ENCODE measurements at regions not wholly inside any gene's neighbourhood (a gene's known extent, or its start where the extent isn't known, plus 50 kb on each side); places are given as distances from the start of the nearest gene placed in this dataset.

DNA sequence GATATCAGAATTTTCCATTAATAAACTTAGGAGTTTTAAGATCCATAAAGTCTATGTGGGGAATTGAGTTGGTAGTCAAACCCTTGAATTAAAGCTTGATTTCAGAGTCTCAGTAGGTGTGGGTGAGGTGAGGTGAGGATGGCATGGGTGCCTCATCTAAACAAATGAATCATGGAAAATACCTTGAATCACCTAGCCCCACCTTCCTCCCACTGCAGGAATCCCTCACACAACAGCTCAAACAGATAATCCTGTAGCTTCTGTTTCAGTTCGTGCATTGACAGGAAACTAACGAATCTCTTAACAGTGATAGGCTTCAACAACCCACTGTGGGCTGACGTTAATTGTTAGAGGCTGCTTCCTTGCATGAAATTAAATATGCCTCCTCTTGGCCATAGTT lies 185.0 kb downstream of the SREK1 start:
- H3K9me3 ChIP-seq: no peaks in the 10 kb centered on the region
- H3K4me1 ChIP-seq: no peaks in the 10 kb centered on the region
- DNase-seq (no peak), ATAC-seq (no peak)
- no peak overlapping the region for H3K27ac ChIP-seq
- H3K27me3 ChIP-seq (ENCODE audit: insufficient read depth in 3 of 3, low read length in 2 of 3): no peaks in the 10 kb centered on the region
- no peaks in the 10 kb centered on the region for H3K36me3 ChIP-seq (ENCODE audit: insufficient read depth in 1 of 2, low read depth in 1 of 2)
- H3K4me3 ChIP-seq: no peak overlapping the region
- TF ChIP-seq, protein P1, sequence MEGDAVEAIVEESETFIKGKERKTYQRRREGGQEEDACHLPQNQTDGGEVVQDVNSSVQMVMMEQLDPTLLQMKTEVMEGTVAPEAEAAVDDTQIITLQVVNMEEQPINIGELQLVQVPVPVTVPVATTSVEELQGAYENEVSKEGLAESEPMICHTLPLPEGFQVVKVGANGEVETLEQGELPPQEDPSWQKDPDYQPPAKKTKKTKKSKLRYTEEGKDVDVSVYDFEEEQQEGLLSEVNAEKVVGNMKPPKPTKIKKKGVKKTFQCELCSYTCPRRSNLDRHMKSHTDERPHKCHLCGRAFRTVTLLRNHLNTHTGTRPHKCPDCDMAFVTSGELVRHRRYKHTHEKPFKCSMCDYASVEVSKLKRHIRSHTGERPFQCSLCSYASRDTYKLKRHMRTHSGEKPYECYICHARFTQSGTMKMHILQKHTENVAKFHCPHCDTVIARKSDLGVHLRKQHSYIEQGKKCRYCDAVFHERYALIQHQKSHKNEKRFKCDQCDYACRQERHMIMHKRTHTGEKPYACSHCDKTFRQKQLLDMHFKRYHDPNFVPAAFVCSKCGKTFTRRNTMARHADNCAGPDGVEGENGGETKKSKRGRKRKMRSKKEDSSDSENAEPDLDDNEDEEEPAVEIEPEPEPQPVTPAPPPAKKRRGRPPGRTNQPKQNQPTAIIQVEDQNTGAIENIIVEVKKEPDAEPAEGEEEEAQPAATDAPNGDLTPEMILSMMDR (IDR thresholded peaks at IDR 0.05): no peak
- intact Hi-C loops (cut with DNase I): no loop called here
- 74 to 84% (median 78%) methylated on average over 3 of the region's 3 CpGs for WGBS, 3 donors

DNA sequence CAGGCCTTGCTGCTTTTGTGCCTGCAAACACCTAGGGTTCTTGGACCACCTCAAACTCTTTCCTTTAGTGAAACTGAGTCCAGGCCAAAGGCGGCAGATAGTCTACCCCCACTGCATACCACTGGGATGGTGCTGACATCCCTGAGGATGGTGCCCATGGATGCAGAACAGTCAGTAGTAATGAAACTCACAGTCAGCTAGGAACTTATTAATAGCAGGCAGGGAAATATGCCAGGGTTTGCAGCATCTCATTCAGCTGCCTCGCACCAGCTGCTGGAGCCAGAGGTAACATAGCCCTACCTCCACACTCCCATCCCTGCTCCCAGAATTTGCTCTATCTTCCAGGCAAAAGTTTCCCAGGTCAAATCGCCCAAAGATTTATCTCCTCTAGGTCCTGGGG lies 189.1 kb downstream of the SREK1 start:
- H3K27ac ChIP-seq: no peak overlapping the region
- WGBS, 3 donors: 69 to 77% (median 73%) methylated on average over 3 of the region's 3 CpGs

DNA sequence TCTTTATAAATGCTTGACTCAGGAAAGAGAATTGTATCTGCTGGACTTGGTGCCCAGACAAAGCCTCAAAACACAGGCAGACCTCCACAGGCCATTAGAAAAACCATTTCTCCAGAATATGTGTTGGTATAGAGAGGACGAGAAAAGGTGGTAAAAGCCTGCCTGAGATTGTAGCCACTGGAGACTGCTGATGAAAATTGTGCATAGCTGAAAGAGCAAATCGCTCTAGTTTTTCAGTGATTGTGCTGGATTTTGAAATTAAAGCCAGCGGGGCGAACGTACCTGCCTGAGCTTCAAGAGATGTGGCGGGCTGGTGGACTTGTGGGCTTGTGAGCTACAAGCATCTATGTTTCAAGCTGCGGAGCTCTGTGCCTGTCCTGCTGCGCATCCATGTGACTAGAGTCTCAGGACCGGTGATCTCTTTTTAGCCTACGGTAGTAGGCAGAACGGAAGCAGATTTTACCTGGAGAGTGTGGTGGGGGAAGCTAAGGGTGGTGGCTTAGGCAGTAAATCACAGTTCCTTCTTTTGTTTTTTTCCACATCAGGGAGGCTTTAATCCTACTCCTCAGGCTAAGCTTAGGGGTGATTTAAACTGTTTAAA lies 193.6 kb downstream of the SREK1 start:
- no peaks in the 10 kb centered on the region for H3K4me1 ChIP-seq
- H3K9me3 ChIP-seq: no peaks in the 10 kb centered on the region
- H3K4me3 ChIP-seq: no peak overlapping the region
- intact Hi-C loops (cut with DNase I): no loop called here
- 62 to 67% (median 66%) methylated on average over 11 of the region's 11 CpGs for WGBS, 3 donors
- H3K27ac ChIP-seq: no peak overlapping the region
- no peak for DNase-seq
- H3K27me3 ChIP-seq (ENCODE audit: insufficient read depth in 3 of 3, low read length in 2 of 3): no peaks in the 10 kb centered on the region
- TF ChIP-seq, protein P1 (IDR thresholded peaks at IDR 0.05): no peak
- no peaks in the 10 kb centered on the region for H3K36me3 ChIP-seq (ENCODE audit: insufficient read depth in 1 of 2, low read depth in 1 of 2)
- no peak for ATAC-seq

More for the DNA sequence above, 189.1 kb downstream of the SREK1 start:
- H3K4me3 ChIP-seq: no peak overlapping the region
- H3K4me1 ChIP-seq: no peaks in the 10 kb centered on the region
- TF ChIP-seq, protein P1 (IDR thresholded peaks at IDR 0.05): no peak
- intact Hi-C loops (cut with DNase I): no loop called here
- peak in 1 of 4 donors; percentile 35 for ATAC-seq
- no peak for DNase-seq
- no peaks in the 10 kb centered on the region for H3K36me3 ChIP-seq (ENCODE audit: insufficient read depth in 1 of 2, low read depth in 1 of 2)
- no peaks in the 10 kb centered on the region for H3K9me3 ChIP-seq
- H3K27me3 ChIP-seq (ENCODE audit: insufficient read depth in 3 of 3, low read length in 2 of 3): no peaks in the 10 kb centered on the region

DNA sequence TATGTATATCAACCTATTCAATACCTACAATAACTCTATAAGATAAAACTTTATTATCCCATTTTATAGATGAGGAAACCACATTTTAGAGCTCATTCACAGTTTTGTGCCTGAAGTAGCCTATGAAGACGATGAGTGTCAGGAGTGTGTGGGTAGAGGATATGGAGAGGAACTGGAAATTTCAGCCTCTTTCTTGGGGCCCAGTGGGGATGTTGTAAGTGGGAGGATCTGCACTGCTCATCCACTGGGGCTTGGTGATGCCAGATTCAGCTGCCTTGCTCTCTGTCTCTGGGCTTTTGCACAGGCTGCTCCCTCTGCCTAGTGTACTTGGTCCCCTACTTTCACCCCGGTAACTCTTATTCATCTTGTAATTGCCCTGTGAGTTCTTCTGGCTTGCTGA lies 194.7 kb downstream of the SREK1 start:
- TF ChIP-seq, protein P1 (IDR thresholded peaks at IDR 0.05): no peak
- DNase-seq (no peak), ATAC-seq (no peak)
- H3K36me3 ChIP-seq (ENCODE audit: insufficient read depth in 1 of 2, low read depth in 1 of 2): no peaks in the 10 kb centered on the region
- H3K4me1 ChIP-seq: no peaks in the 10 kb centered on the region
- H3K4me3 ChIP-seq: no peak overlapping the region
- WGBS, 3 donors: 64 to 90% (median 70%) methylated on average over 2 of the region's 2 CpGs
- H3K9me3 ChIP-seq: no peaks in the 10 kb centered on the region
- intact Hi-C loops (cut with DNase I): no loop called here
- no peaks in the 10 kb centered on the region for H3K27me3 ChIP-seq (ENCODE audit: insufficient read depth in 3 of 3, low read length in 2 of 3)
- H3K27ac ChIP-seq: no peak overlapping the region

DNA sequence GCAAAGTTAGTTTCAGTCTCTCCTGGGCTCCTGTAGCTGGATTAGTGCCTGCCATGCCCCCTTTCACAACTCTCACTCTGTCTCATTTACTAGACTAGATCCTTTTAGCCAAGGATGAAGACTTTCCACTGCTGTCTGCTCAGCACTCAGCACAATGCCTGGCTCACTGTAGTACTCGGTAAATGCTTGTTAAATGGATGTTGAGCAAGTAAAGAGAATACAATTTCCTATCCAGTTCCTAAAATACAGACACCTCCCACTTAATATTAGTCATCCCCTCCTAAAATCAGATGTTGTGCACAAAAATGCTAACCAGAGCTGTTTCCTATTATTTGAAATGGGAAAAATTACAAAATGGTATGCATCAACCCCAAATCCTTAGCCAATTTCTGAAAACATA lies 195.8 kb downstream of the SREK1 start:
- Histone ChIP-seq H3K27me3 (ENCODE audit: insufficient read depth in 3 of 3, low read length in 2 of 3) (no peaks in the 10 kb centered on the region), H3K4me3 (no peak overlapping the region), H3K9me3 (no peaks in the 10 kb centered on the region), H3K27ac (no peak overlapping the region), H3K4me1 (no peaks in the 10 kb centered on the region), H3K36me3 (ENCODE audit: insufficient read depth in 1 of 2, low read depth in 1 of 2) (no peaks in the 10 kb centered on the region)
- intact Hi-C loops (cut with DNase I): no loop called here
- TF ChIP-seq, protein P1 (IDR thresholded peaks at IDR 0.05): no peak
- ATAC-seq: no peak
- DNase-seq: no peak
- WGBS, 3 donors: 41 to 56% (median 54%) methylated on average over 1 of the region's 1 CpG
